HAP-1 (cell line): ENCODE measurements at regions not wholly inside any gene's neighbourhood (a gene's known extent, or its start where the extent isn't known, plus 50 kb on each side); places are given as distances from the start of the nearest gene placed in this dataset.
"Not testable (repeated sequence)": the region's sequence is repeated elsewhere in the genome, so short reads cannot be mapped to it uniquely, and the experiment has no call there.

Experiments used
- DNase-seq, 2 experiments: peaks; one replicate each; pipeline ENCODE4 v3.0.0-alpha.2; 2016 to 2020; ENCODE audit warnings: low spot score in 2 of 2
- H3K27me3 ChIP-seq: fragments of 250-450 bp; sonication (Bioruptor Pico); 2 replicates; pipeline ENCODE4 v1.5.1; 2020; ENCODE audit warnings: low read depth, mild to moderate bottlenecking, moderate library complexity
- H3K36me3 ChIP-seq: fragments of 250-450 bp; sonication (Bioruptor Pico); replicated peaks from 2 replicates; pipeline ENCODE4 v1.5.1; 2020; ENCODE audit warnings: mild to moderate bottlenecking
- H3K4me1 ChIP-seq: fragments of 250-450 bp; sonication (Bioruptor Pico); 2 replicates; pipeline ENCODE4 v1.5.1; 2020; ENCODE audit warnings: mild to moderate bottlenecking
- H3K4me3 ChIP-seq: fragments of 250-450 bp; sonication (Bioruptor Pico); 2 replicates; pipeline ENCODE4 v1.5.1; 2020; ENCODE audit warnings: mild to moderate bottlenecking, moderate library complexity
- H3K9me3 ChIP-seq: fragments of 250-450 bp; sonication (Bioruptor Pico); 2 replicates; pipeline ENCODE4 v1.5.1; 2020; ENCODE audit warnings: mild to moderate bottlenecking, moderate library complexity
- in situ Hi-C: fragments of 300-500 bp; cut with MboI; formaldehyde crosslinking; loops from 3 replicates; pipeline ENCODE4 v1.14.3; 2020; ENCODE audit warnings: low sequenced_read_pairs, inconsistent platforms, mixed read lengths

- in situ Hi-C loops: no loop called here
- H3K4me1 ChIP-seq: peaks cover 22% of the 10 kb centered on the region
- peaks cover 6% of the 10 kb centered on the region; the same call in 1 of the 2 replicates for H3K9me3 ChIP-seq
- no peaks in the 10 kb centered on the region for H3K36me3 ChIP-seq
- no peaks in the 10 kb centered on the region for H3K27me3 ChIP-seq
- DNase-seq: no peak
- no peak overlapping the region for H3K4me3 ChIP-seq
Observed at GRCh38 chr11:10979529-10979928, 121.7 kb upstream of the ZBED5 start.

- H3K27me3 ChIP-seq: no peaks in the 10 kb centered on the region
- DNase-seq: no peak
Observed at GRCh38 chr11:10978198-10978597, 120.3 kb upstream of the ZBED5 start.

GRCh38 chr11:10975287-10975721 lies 117.5 kb upstream of the ZBED5 start:
- Histone ChIP-seq H3K27me3 (no peaks in the 10 kb centered on the region), H3K4me1 (peaks cover 30% of the 10 kb centered on the region), H3K9me3 (peaks cover 12% of the 10 kb centered on the region; the same call in 1 of the 2 replicates), H3K36me3 (no peaks in the 10 kb centered on the region), H3K4me3 (no peak overlapping the region)
- in situ Hi-C loops: no loop called here
- peak; percentile 83 to 99 for DNase-seq

More at GRCh38 chr11:10978198-10978597, 120.3 kb upstream of the ZBED5 start:
- in situ Hi-C loops: no loop called here
- Histone ChIP-seq H3K36me3 (no peaks in the 10 kb centered on the region), H3K4me1 (peaks cover 32% of the 10 kb centered on the region), H3K4me3 (no peak overlapping the region), H3K9me3 (peaks cover 12% of the 10 kb centered on the region; the same call in 1 of the 2 replicates)

- peaks cover 12% of the 10 kb centered on the region; the same call in 1 of the 2 replicates for H3K9me3 ChIP-seq
- H3K4me1 ChIP-seq: peaks cover 30% of the 10 kb centered on the region
- in situ Hi-C loops: no loop called here
Observed at GRCh38 chr11:10973416-10973815, 115.6 kb upstream of the ZBED5 start.

GRCh38 chr11:10970926-10971325 lies 113.1 kb upstream of the ZBED5 start:
- Histone ChIP-seq H3K4me3 (no peak overlapping the region), H3K27me3 (no peaks in the 10 kb centered on the region), H3K9me3 (peaks cover 8% of the 10 kb centered on the region; the same call in 1 of the 2 replicates), H3K36me3 (no peaks in the 10 kb centered on the region), H3K4me1 (peaks cover 20% of the 10 kb centered on the region)
- in situ Hi-C loops: no loop called here
- no peak for DNase-seq

More at GRCh38 chr11:10973416-10973815, 115.6 kb upstream of the ZBED5 start:
- Histone ChIP-seq H3K4me3 (no peak overlapping the region), H3K27me3 (no peaks in the 10 kb centered on the region), H3K36me3 (no peaks in the 10 kb centered on the region)
- DNase-seq: no peak

GRCh38 chr11:10969387-10969786 lies 111.5 kb upstream of the ZBED5 start:
- H3K4me3 ChIP-seq: no peak overlapping the region
- no peaks in the 10 kb centered on the region for H3K36me3 ChIP-seq
- no peak for DNase-seq
- H3K9me3 ChIP-seq: peaks cover 6% of the 10 kb centered on the region; the same call in 1 of the 2 replicates
- peaks cover 9% of the 10 kb centered on the region for H3K4me1 ChIP-seq
- H3K27me3 ChIP-seq: no peaks in the 10 kb centered on the region
- in situ Hi-C loops: no loop called here

- DNase-seq, H3K36me3 ChIP-seq, H3K27me3 ChIP-seq, H3K4me3 ChIP-seq, in situ Hi-C loops, H3K4me1 ChIP-seq: not testable (repeated sequence)
- peaks cover 13% of the 10 kb centered on the region for H3K9me3 ChIP-seq
Observed at GRCh38 chr11:10956884-10957283, 99.0 kb upstream of the ZBED5 start.

- Histone ChIP-seq H3K27me3 (no peaks in the 10 kb centered on the region), H3K9me3 (peaks cover 13% of the 10 kb centered on the region), H3K4me3 (no peak overlapping the region), H3K4me1 (no peaks in the 10 kb centered on the region), H3K36me3 (no peaks in the 10 kb centered on the region)
- DNase-seq: no peak
- in situ Hi-C loops: no loop called here
Observed at GRCh38 chr11:10955616-10956015, 97.8 kb upstream of the ZBED5 start.

GRCh38 chr11:10954184-10954583 lies 96.3 kb upstream of the ZBED5 start:
- no peaks in the 10 kb centered on the region for H3K4me1 ChIP-seq
- in situ Hi-C loops: no loop called here
- no peaks in the 10 kb centered on the region for H3K36me3 ChIP-seq
- no peak for DNase-seq
- peaks cover 13% of the 10 kb centered on the region for H3K9me3 ChIP-seq
- H3K27me3 ChIP-seq: no peaks in the 10 kb centered on the region
- no peak overlapping the region for H3K4me3 ChIP-seq

GRCh38 chr11:10952872-10953271 lies 95.0 kb upstream of the ZBED5 start:
- Histone ChIP-seq H3K36me3 (no peaks in the 10 kb centered on the region), H3K27me3 (no peaks in the 10 kb centered on the region), H3K4me1 (no peaks in the 10 kb centered on the region), H3K4me3 (no peak overlapping the region), H3K9me3 (peaks cover 13% of the 10 kb centered on the region)
- DNase-seq: no peak
- in situ Hi-C loops: no loop called here

GRCh38 chr11:10947935-10948334 lies 90.1 kb upstream of the ZBED5 start:
- not testable (repeated sequence) for H3K4me1 ChIP-seq, DNase-seq, H3K4me3 ChIP-seq, H3K36me3 ChIP-seq, H3K27me3 ChIP-seq, H3K9me3 ChIP-seq
- in situ Hi-C loops: loop anchor here (10.0 kb wide), 1 partner anchor 837 kb away; no protein-coding TSS in a partner anchor

GRCh38 chr11:10946072-10946471 lies 88.2 kb upstream of the ZBED5 start:
- in situ Hi-C loops: loop anchor here (10.0 kb wide), 1 partner anchor 839 kb away; no protein-coding TSS in a partner anchor

GRCh38 chr11:10945196-10945595 lies 87.3 kb upstream of the ZBED5 start:
- H3K4me1 ChIP-seq: no peaks in the 10 kb centered on the region
- no peak for DNase-seq
- in situ Hi-C loops: loop anchor here (10.0 kb wide), 1 partner anchor 840 kb away; no protein-coding TSS in a partner anchor
- no peaks in the 10 kb centered on the region for H3K36me3 ChIP-seq
- no peak overlapping the region for H3K4me3 ChIP-seq
- no peaks in the 10 kb centered on the region for H3K9me3 ChIP-seq
- no peaks in the 10 kb centered on the region for H3K27me3 ChIP-seq

More at GRCh38 chr11:10946072-10946471, 88.2 kb upstream of the ZBED5 start:
- DNase-seq: no peak
- Histone ChIP-seq H3K27me3 (no peaks in the 10 kb centered on the region), H3K9me3 (no peaks in the 10 kb centered on the region), H3K36me3 (no peaks in the 10 kb centered on the region), H3K4me3 (no peak overlapping the region), H3K4me1 (no peaks in the 10 kb centered on the region)

- Histone ChIP-seq H3K36me3 (no peaks in the 10 kb centered on the region), H3K4me1 (no peaks in the 10 kb centered on the region), H3K27me3 (no peaks in the 10 kb centered on the region), H3K9me3 (no peaks in the 10 kb centered on the region), H3K4me3 (no peak overlapping the region)
- in situ Hi-C loops: loop anchor here (10.0 kb wide), 1 partner anchor 841 kb away; no protein-coding TSS in a partner anchor
- DNase-seq: no peak
Observed at GRCh38 chr11:10943968-10944367, 86.1 kb upstream of the ZBED5 start.

- no peak for DNase-seq
- in situ Hi-C loops: loop anchor here (10.0 kb wide), 1 partner anchor 842 kb away; no protein-coding TSS in a partner anchor
- Histone ChIP-seq H3K27me3 (no peaks in the 10 kb centered on the region), H3K4me1 (no peaks in the 10 kb centered on the region), H3K36me3 (no peaks in the 10 kb centered on the region), H3K9me3 (no peaks in the 10 kb centered on the region), H3K4me3 (no peak overlapping the region)
Observed at GRCh38 chr11:10942620-10943019, 84.8 kb upstream of the ZBED5 start.
